ENCODE measurements at regions not wholly inside any gene's neighbourhood (a gene's known extent, or its start where the extent isn't known, plus 50 kb on each side); places are given as distances from the start of the nearest gene placed in this dataset. TPM values are rescaled to one million over a fixed set of nuclear protein-coding genes. Genes with fewer than 3 reads are reported as not detected.

MicroRNAs encoded in the stretch of these regions (microRNA counts, 767-probe panel; counts per million panel counts)
- microRNA hsa-miR-924: 1,438 counts per million, percentile 53 among the panel's probes with 10 or more counts

Small RNA genes in the stretch of these regions (microRNA-seq; reads per million reads assigned to microRNA genes)
- gene MIR4318 (not detected), gene MIR5583-1 (not detected), gene MIR5583-2 (not detected), gene MIR924 (not detected)

Small RNA genes in the stretch of these regions (small RNA-seq; reads per million reads assigned to genes)
- gene AC011712.1 (not detected), gene MIR4318 (not detected), gene MIR5583-1 (not detected), gene RN7SKP182 (not detected), gene RNU6-1242P (not detected), gene RNU6-706P (not detected)

All from GM12878 (cell line).